GM12872 (cell line): ENCODE measurements at regions not wholly inside any gene's neighbourhood (a gene's known extent, or its start where the extent isn't known, plus 50 kb on each side); places are given as distances from the start of the nearest gene placed in this dataset.

ENCODE experiments used
- CTCF ChIP-seq: IDR thresholded peaks from 3 replicates; pipeline ENCODE4 v1.5.1; 2011; ENCODE audit warnings: low read depth, mild to moderate bottlenecking, low read length, moderate library complexity; ENCODE audit not compliant: insufficient read depth

- TF ChIP-seq CTCF: no peak
These were observed 871.4 kb downstream of the C12orf50 start for GRCh38 chr12:87157791-87158190.

- no peak for TF ChIP-seq CTCF
These were observed 873.6 kb downstream of the C12orf50 start for GRCh38 chr12:87155621-87156020.

- no peak for TF ChIP-seq CTCF
These were observed 876.2 kb downstream of the C12orf50 start for GRCh38 chr12:87152841-87153528.

GRCh38 chr12:87152075-87152474 lies 877.1 kb downstream of the C12orf50 start:
- TF ChIP-seq CTCF: no peak

GRCh38 chr12:87150969-87151662 lies 878.1 kb downstream of the C12orf50 start:
- no peak for TF ChIP-seq CTCF

- TF ChIP-seq CTCF: no peak
These were observed 886.2 kb upstream of the MGAT4C start for GRCh38 chr12:87142342-87142741.

- no peak for TF ChIP-seq CTCF
These were observed 884.9 kb upstream of the MGAT4C start for GRCh38 chr12:87141091-87141490.
